SK-N-SH treated with all-trans-retinoic acid at 6 μM for 48 hours (cell line): ENCODE measurements at regions not wholly inside any gene's neighbourhood (a gene's known extent, or its start where the extent isn't known, plus 50 kb on each side); places are given as distances from the start of the nearest gene placed in this dataset.

Experiments used
- ATAC-seq: fragments of 200-7000 bp; cut with Tn5 transposase; 3 replicates; pipeline ENCODE4 v1.9.1; 2020; ENCODE audit warnings: mild to moderate bottlenecking, moderate library complexity
- ARNTL ChIP-seq: fragments of 450-650 bp; formaldehyde crosslinking; IDR thresholded peaks from 2 replicates; pipeline ENCODE4 v1.5.0; 2020; ENCODE audit warnings: low read depth, mild to moderate bottlenecking, moderate library complexity, borderline replicate concordance
- BACH2 ChIP-seq: fragments of 250-450 bp; sonication (Bioruptor Pico); IDR thresholded peaks from 2 replicates; pipeline ENCODE4 v1.9.0; 2021; ENCODE audit warnings: mild to moderate bottlenecking, borderline replicate concordance
- CSDC2 ChIP-seq: fragments of 250-450 bp; sonication (Bioruptor Pico); IDR thresholded peaks from 2 replicates; pipeline ENCODE4 v1.5.0; 2020; ENCODE audit warnings: mild to moderate bottlenecking, moderate library complexity
- CSRNP3 ChIP-seq: fragments of 250-450 bp; sonication (Bioruptor Pico); IDR thresholded peaks from 2 replicates; pipeline ENCODE4 v1.5.1; 2021; ENCODE audit warnings: mild to moderate bottlenecking, moderate library complexity
- ESRRG ChIP-seq: fragments of 250-450 bp; sonication (Bioruptor Pico); IDR thresholded peaks from 2 replicates; pipeline ENCODE4 v1.6.1; 2021; ENCODE audit warnings: mild to moderate bottlenecking
- GLIS3 ChIP-seq: fragments of 250-450 bp; sonication (Bioruptor Pico); IDR thresholded peaks from 2 replicates; pipeline ENCODE4 v1.5.0; 2020; ENCODE audit warnings: mild to moderate bottlenecking, moderate library complexity
- ISL1 ChIP-seq: fragments of 250-450 bp; sonication (Bioruptor Pico); IDR thresholded peaks from 2 replicates; pipeline ENCODE4 v2.1.2; 2022; ENCODE audit warnings: mild to moderate bottlenecking, moderate library complexity
- OSR1 ChIP-seq: fragments of 250-450 bp; sonication (Bioruptor Pico); IDR thresholded peaks from 2 replicates; pipeline ENCODE4 v1.8.0; 2022; ENCODE audit warnings: moderate library complexity, mild to moderate bottlenecking, inconsistent platforms
- PPARA ChIP-seq: fragments of 250-450 bp; sonication (Bioruptor Pico); IDR thresholded peaks from 2 replicates; pipeline ENCODE4 v1.5.0; 2020; ENCODE audit warnings: mild to moderate bottlenecking, borderline replicate concordance
- RARB ChIP-seq: fragments of 250-450 bp; sonication (Bioruptor Pico); IDR thresholded peaks from 2 replicates; pipeline ENCODE4 v1.8.0; 2021; ENCODE audit warnings: mild to moderate bottlenecking, moderate library complexity
- SNAI2 ChIP-seq: fragments of 250-450 bp; sonication (Bioruptor Pico); IDR thresholded peaks from 2 replicates; pipeline ENCODE4 v1.5.0; 2020; ENCODE audit warnings: mild to moderate bottlenecking, moderate library complexity
- TCF4 ChIP-seq: fragments of 250-450 bp; sonication (Bioruptor Pico); IDR thresholded peaks from 2 replicates; pipeline ENCODE4 v1.8.0; 2021; ENCODE audit warnings: mild to moderate bottlenecking, moderate library complexity, borderline replicate concordance
- TOX ChIP-seq: fragments of 250-450 bp; sonication (Bioruptor Pico); IDR thresholded peaks from 2 replicates; pipeline ENCODE4 v1.8.0; 2021; ENCODE audit warnings: mild to moderate bottlenecking, moderate library complexity, borderline replicate concordance
- TSHZ2 ChIP-seq: fragments of 250-450 bp; sonication (Bioruptor Pico); IDR thresholded peaks from 2 replicates; pipeline ENCODE4 v1.5.0; 2020; ENCODE audit warnings: mild to moderate bottlenecking, moderate library complexity
- ZC3H10 ChIP-seq: fragments of 250-450 bp; sonication (Bioruptor Pico); IDR thresholded peaks from 2 replicates; pipeline ENCODE4 v1.5.1; 2021; ENCODE audit warnings: mild to moderate bottlenecking, moderate library complexity
- ZFP3 ChIP-seq: fragments of 250-450 bp; sonication (Bioruptor Pico); IDR thresholded peaks from 2 replicates; pipeline ENCODE4 v1.5.0; 2020; ENCODE audit warnings: mild to moderate bottlenecking, moderate library complexity
- ZFP30 ChIP-seq: fragments of 450-650 bp; formaldehyde crosslinking; IDR thresholded peaks from 2 replicates; pipeline ENCODE4 v1.5.0; 2022; ENCODE audit warnings: mild to moderate bottlenecking, moderate library complexity
- ZNF565 ChIP-seq: fragments of 450-650 bp; formaldehyde crosslinking; conservative IDR thresholded peaks from 2 replicates; pipeline ENCODE4 v1.5.0; 2020; ENCODE audit warnings: low read depth, mild to moderate bottlenecking, moderate library complexity
- ZNF70 ChIP-seq: fragments of 450-650 bp; formaldehyde crosslinking; IDR thresholded peaks from 2 replicates; pipeline ENCODE4 v1.5.0; 2020; ENCODE audit warnings: mild to moderate bottlenecking, moderate library complexity
- ZNF8 ChIP-seq: fragments of 450-650 bp; formaldehyde crosslinking; IDR thresholded peaks from 2 replicates; pipeline ENCODE4 v1.5.0; 2020; ENCODE audit warnings: mild to moderate bottlenecking, moderate library complexity
- TF ChIP-seq, protein P1 (sequence below): fragments of 250-450 bp; sonication (Bioruptor Pico); IDR thresholded peaks from 2 replicates; pipeline ENCODE4 v1.5.1; 2020; ENCODE audit warnings: low read depth, mild to moderate bottlenecking, moderate library complexity
- TF ChIP-seq, protein P2 (sequence below): fragments of 250-450 bp; sonication (Bioruptor Pico); IDR thresholded peaks from 2 replicates; pipeline ENCODE4 v1.8.0; 2021; ENCODE audit warnings: low read depth, mild to moderate bottlenecking, moderate library complexity, borderline replicate concordance

GRCh38 chr3:127354761-127355160 lies 66.9 kb upstream of the PRR20G start:
- ATAC-seq: no peak
- no peak for TF ChIP-seq ARNTL
- TF ChIP-seq TCF4: no peak
- TF ChIP-seq ZNF70 (CRISPR knock-in tag): no peak
- TF ChIP-seq CSRNP3 (CRISPR knock-in tag): no peak
- no peak for TF ChIP-seq GLIS3 (CRISPR knock-in tag)
- TF ChIP-seq CSDC2 (CRISPR knock-in tag): no peak

DNA sequence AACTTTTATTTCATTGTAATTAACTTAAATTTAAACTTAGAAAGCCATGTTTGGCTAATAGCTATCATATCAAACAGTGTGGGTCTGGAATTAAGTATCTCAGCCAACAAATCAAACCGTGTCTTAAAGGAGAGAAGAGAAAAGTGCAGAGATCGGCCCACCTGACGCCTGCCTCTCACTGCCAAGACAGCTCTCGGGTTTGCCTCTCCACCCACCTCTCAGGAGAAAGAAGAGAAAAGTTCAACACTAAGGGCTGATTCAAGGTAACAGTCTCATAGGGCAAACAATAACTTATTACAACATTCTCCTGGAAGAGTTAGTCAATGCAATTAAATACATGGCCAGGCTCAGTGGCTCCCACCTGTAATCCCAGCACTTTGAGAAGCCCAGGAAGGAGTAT lies 64.8 kb upstream of the PRR20G start:
- TF ChIP-seq ISL1 (CRISPR knock-in tag) (no peak), ZC3H10 (no peak), CSDC2 (CRISPR knock-in tag) (no peak), ZFP30 (CRISPR knock-in tag) (no peak), PPARA (no peak), RARB (CRISPR knock-in tag) (no peak), CSRNP3 (CRISPR knock-in tag) (no peak), BACH2 (CRISPR knock-in tag) (no peak), GLIS3 (CRISPR knock-in tag) (no peak), SNAI2 (CRISPR knock-in tag) (no peak), ZNF8 (CRISPR knock-in tag) (no peak), TOX (CRISPR knock-in tag) (no peak), ESRRG (no peak), OSR1 (CRISPR knock-in tag) (no peak), ARNTL (no peak), ZFP3 (CRISPR knock-in tag) (no peak), ZNF565 (CRISPR knock-in tag) (no peak)
- TF ChIP-seq, protein P1, sequence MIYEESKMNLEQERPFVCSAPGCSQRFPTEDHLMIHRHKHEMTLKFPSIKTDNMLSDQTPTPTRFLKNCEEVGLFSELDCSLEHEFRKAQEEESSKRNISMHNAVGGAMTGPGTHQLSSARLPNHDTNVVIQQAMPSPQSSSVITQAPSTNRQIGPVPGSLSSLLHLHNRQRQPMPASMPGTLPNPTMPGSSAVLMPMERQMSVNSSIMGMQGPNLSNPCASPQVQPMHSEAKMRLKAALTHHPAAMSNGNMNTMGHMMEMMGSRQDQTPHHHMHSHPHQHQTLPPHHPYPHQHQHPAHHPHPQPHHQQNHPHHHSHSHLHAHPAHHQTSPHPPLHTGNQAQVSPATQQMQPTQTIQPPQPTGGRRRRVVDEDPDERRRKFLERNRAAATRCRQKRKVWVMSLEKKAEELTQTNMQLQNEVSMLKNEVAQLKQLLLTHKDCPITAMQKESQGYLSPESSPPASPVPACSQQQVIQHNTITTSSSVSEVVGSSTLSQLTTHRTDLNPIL: no peak
- ATAC-seq: no peak

DNA sequence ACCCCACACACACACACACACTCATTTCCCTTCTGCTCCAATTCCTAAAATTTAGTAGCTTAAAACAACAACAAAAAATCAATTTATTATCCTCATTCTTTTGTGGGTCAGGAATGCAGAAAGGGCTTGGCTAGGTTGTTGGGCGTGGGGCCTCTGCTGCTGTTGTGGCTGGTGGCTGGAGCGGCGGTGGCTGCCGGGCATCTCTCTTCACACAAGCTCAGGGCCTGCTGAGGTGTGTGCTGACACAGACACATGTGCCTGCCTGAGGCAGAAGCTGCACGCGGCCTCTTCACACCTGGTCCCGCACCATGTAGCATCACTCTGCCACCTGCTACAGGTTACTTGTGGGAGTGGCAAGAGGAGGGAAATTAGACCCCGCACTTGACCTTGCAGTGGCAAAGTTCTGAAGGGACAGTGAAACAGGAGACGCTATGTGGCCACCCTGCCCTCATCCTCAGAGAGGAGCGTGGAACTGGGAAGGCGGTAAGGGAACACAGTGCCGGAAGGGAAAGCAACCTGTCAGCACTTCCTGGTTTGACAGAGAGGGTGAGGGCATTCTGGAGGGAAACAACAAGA lies 64.0 kb upstream of the PRR20G start:
- TF ChIP-seq ZNF8 (CRISPR knock-in tag): no peak
- TF ChIP-seq PPARA: no peak
- TF ChIP-seq TSHZ2: no peak
- TF ChIP-seq SNAI2 (CRISPR knock-in tag): no peak
- TF ChIP-seq, protein P2, sequence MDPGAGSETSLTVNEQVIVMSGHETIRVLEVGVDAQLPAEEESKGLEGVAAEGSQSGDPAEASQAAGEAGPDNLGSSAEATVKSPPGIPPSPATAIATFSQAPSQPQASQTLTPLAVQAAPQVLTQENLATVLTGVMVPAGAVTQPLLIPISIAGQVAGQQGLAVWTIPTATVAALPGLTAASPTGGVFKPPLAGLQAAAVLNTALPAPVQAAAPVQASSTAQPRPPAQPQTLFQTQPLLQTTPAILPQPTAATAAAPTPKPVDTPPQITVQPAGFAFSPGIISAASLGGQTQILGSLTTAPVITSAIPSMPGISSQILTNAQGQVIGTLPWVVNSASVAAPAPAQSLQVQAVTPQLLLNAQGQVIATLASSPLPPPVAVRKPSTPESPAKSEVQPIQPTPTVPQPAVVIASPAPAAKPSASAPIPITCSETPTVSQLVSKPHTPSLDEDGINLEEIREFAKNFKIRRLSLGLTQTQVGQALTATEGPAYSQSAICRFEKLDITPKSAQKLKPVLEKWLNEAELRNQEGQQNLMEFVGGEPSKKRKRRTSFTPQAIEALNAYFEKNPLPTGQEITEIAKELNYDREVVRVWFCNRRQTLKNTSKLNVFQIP (CRISPR knock-in tag): no peak
- TF ChIP-seq ESRRG: no peak
- TF ChIP-seq CSDC2 (CRISPR knock-in tag): no peak
- TF ChIP-seq TCF4: no peak
- no peak for TF ChIP-seq BACH2 (CRISPR knock-in tag)
- TF ChIP-seq ISL1 (CRISPR knock-in tag): no peak
- TF ChIP-seq ARNTL: no peak
- no peak for ATAC-seq
